H9 (cell line): ENCODE measurements at regions not wholly inside any gene's neighbourhood (a gene's known extent, or its start where the extent isn't known, plus 50 kb on each side); places are given as distances from the start of the nearest gene placed in this dataset.

Experiments
- DNase-seq: peaks from one replicate; pipeline ENCODE4 v3.0.0-alpha.2; 2017
- H2AFZ ChIP-seq: one replicate; pipeline ENCODE4 v1.6.1; 2013; ENCODE audit warnings: mild to moderate bottlenecking, low read length, control low read depth, moderate library complexity
- H2AK5ac ChIP-seq: 2 replicates; pipeline ENCODE4 v1.6.1; 2013; ENCODE audit warnings: low read length, control low read depth, mixed read lengths; ENCODE audit not compliant: insufficient read length
- H2BK120ac ChIP-seq: one replicate; pipeline ENCODE4 v1.6.1; 2013; ENCODE audit warnings: low read depth, mild to moderate bottlenecking, low read length, control low read depth, inconsistent platforms; ENCODE audit not compliant: poor library complexity, severe bottlenecking
- H2BK12ac ChIP-seq: 2 replicates; pipeline ENCODE4 v1.6.1; 2013; ENCODE audit warnings: low read length, control low read depth, mixed read lengths, low read depth; ENCODE audit not compliant: insufficient read length
- H2BK15ac ChIP-seq: 2 replicates; pipeline ENCODE4 v1.6.1; 2013; ENCODE audit warnings: low read depth, low read length, control low read depth
- H2BK20ac ChIP-seq: one replicate; pipeline ENCODE4 v1.6.1; 2013; ENCODE audit warnings: low read depth, mild to moderate bottlenecking, low read length, control low read depth, inconsistent platforms; ENCODE audit not compliant: poor library complexity, severe bottlenecking
- H2BK5ac ChIP-seq: 2 replicates; pipeline ENCODE4 v1.6.1; 2013; ENCODE audit warnings: low read length, control low read depth, mixed read lengths; ENCODE audit not compliant: insufficient read length
- H3K14ac ChIP-seq: 2 replicates; pipeline ENCODE4 v1.6.1; 2013; ENCODE audit warnings: low read length, control low read depth; ENCODE audit not compliant: insufficient read depth
- H3K18ac ChIP-seq: 2 replicates; pipeline ENCODE4 v1.6.1; 2013; ENCODE audit warnings: low read depth, mild to moderate bottlenecking, mixed read lengths, low read length, control low read depth; ENCODE audit not compliant: insufficient read length
- H3K23ac ChIP-seq: 2 replicates; pipeline ENCODE4 v1.6.1; 2013; ENCODE audit warnings: low read length, control low read depth, mixed read lengths, low read depth; ENCODE audit not compliant: insufficient read length
- H3K23me2 ChIP-seq: 2 replicates; pipeline ENCODE4 v1.6.1; 2013; ENCODE audit warnings: low read depth, mild to moderate bottlenecking, mixed read lengths, low read length, control low read depth; ENCODE audit not compliant: insufficient read length, poor library complexity, severe bottlenecking
- H3K27ac ChIP-seq: 2 replicates; pipeline ENCODE4 v1.5.1; 2013; ENCODE audit warnings: low read length, control low read depth, mixed read lengths, low read depth; ENCODE audit not compliant: insufficient read length
- H3K27me3 ChIP-seq: 2 replicates; pipeline ENCODE4 v1.6.1; 2013; ENCODE audit warnings: low read length, control low read depth, inconsistent platforms; ENCODE audit not compliant: insufficient read depth
- H3K4ac ChIP-seq: 2 replicates; pipeline ENCODE4 v1.6.1; 2013; ENCODE audit warnings: low read depth, mild to moderate bottlenecking, control low read depth, inconsistent platforms, low read length, moderate library complexity
- H3K4me1 ChIP-seq: 2 replicates; pipeline ENCODE4 v1.6.1; 2013; ENCODE audit warnings: low read length, control low read depth, inconsistent platforms; ENCODE audit not compliant: insufficient read depth
- H3K4me2 ChIP-seq: 2 replicates; pipeline ENCODE4 v1.6.1; 2013; ENCODE audit warnings: low read length, control low read depth, mixed read lengths; ENCODE audit not compliant: insufficient read length, insufficient read depth
- H3K56ac ChIP-seq: 2 replicates; pipeline ENCODE4 v1.6.1; 2013; ENCODE audit warnings: low read depth, mild to moderate bottlenecking, mixed read lengths, low read length, control low read depth; ENCODE audit not compliant: insufficient read length
- H3K79me1 ChIP-seq: 2 replicates; pipeline ENCODE4 v1.6.1; 2013; ENCODE audit warnings: low read depth, mild to moderate bottlenecking, moderate library complexity, low read length, control low read depth, inconsistent platforms; ENCODE audit not compliant: insufficient read depth, poor library complexity, severe bottlenecking
- H3K79me2 ChIP-seq: 2 replicates; pipeline ENCODE4 v1.6.1; 2013; ENCODE audit warnings: low read length, control low read depth, inconsistent platforms; ENCODE audit not compliant: insufficient read depth
- H3K9ac ChIP-seq: 2 replicates; pipeline ENCODE4 v1.6.1; 2013; ENCODE audit warnings: low read length, control low read depth, mixed read lengths; ENCODE audit not compliant: insufficient read length; ENCODE audit errors: extremely low read depth
- H3K9me3 ChIP-seq: one replicate; pipeline ENCODE4 v1.6.1; 2013; ENCODE audit warnings: low read depth, low read length, inconsistent platforms; ENCODE audit not compliant: control insufficient read depth
- H3T11ph ChIP-seq: one replicate; pipeline ENCODE4 v1.6.1; 2013; ENCODE audit warnings: mild to moderate bottlenecking, low read length, control low read depth, inconsistent platforms
- H4K20me1 ChIP-seq: one replicate; pipeline ENCODE4 v1.6.1; 2013; ENCODE audit not compliant: control insufficient read depth, insufficient read length, insufficient read depth
- H4K5ac ChIP-seq: 2 replicates; pipeline ENCODE4 v1.6.1; 2013; ENCODE audit warnings: low read depth, mild to moderate bottlenecking, mixed read lengths, low read length, control low read depth; ENCODE audit not compliant: insufficient read length
- H4K8ac ChIP-seq: replicated peaks from 2 replicates; pipeline ENCODE4 v1.6.1; 2013; ENCODE audit warnings: low read length, control low read depth, mixed read lengths, low read depth; ENCODE audit not compliant: insufficient read length
- H4K91ac ChIP-seq: 2 replicates; pipeline ENCODE4 v1.6.1; 2013; ENCODE audit warnings: low read depth, mild to moderate bottlenecking, moderate library complexity, mixed read lengths, low read length, control low read depth; ENCODE audit not compliant: insufficient read length
- H3K27ac Mint-ChIP-seq, 3 experiments: 2 replicates in 2 of 3; 3 replicates in 1 of 3; pipeline ENCODE4 v1.8.0; 2020 to 2021; ENCODE audit warnings: mixed read lengths in 3 of 3, mild to moderate bottlenecking in 1 of 3, moderate library complexity in 1 of 3
- H3K27me3 Mint-ChIP-seq: 2 replicates; pipeline ENCODE4 v1.8.0; 2021; ENCODE audit warnings: low read depth, mild to moderate bottlenecking, moderate library complexity, mixed read lengths
- H3K36me3 Mint-ChIP-seq, 3 experiments: 2 replicates in 2 of 3; 3 replicates in 1 of 3; pipeline ENCODE4 v1.8.0; 2020 to 2021; ENCODE audit warnings: low read depth in 3 of 3, mixed read lengths in 3 of 3; ENCODE audit not compliant: insufficient read depth in 1 of 3
- H3K4me1 Mint-ChIP-seq, 2 experiments: 2 replicates each; pipeline ENCODE4 v1.8.0; 2020; ENCODE audit warnings: mixed read lengths in 2 of 2
- H3K4me3 Mint-ChIP-seq, 2 experiments: 2 replicates in 1 of 2; 3 replicates in 1 of 2; pipeline ENCODE4 v1.8.0; 2020 to 2021; ENCODE audit warnings: mild to moderate bottlenecking in 2 of 2, mixed read lengths in 2 of 2, moderate library complexity in 1 of 2
- H3K9me3 Mint-ChIP-seq, 2 experiments: 2 replicates in 1 of 2; 3 replicates in 1 of 2; pipeline ENCODE4 v1.8.0; 2020; ENCODE audit warnings: mild to moderate bottlenecking in 2 of 2, mixed read lengths in 2 of 2, moderate library complexity in 1 of 2
- CTCF ChIP-seq: fragments of 200-600 bp; sonication (generic); conservative IDR thresholded peaks from 3 replicates; pipeline ENCODE4 v1.8.0; 2021; ENCODE audit warnings: antibody characterized with exemption, mild to moderate bottlenecking
- WGBS: extraction: QIAGEN DNeasy Blood & Tissue Kit; methylation state at CpG from one replicate; pipeline ENCODE4 v1.1.7; 2013; ENCODE audit warnings: missing lambda C conversion rate, low lambda C conversion rate, mixed read lengths; ENCODE audit not compliant: insufficient read length; ENCODE audit errors: extremely low coverage; 5-methylcytosine and 5-hydroxymethylcytosine counted together

GRCh38 chr3:6416049-6416661 is 444.8 kb upstream of the GRM7 start:
- H3T11ph ChIP-seq = no peak overlapping the region
- no peaks in the 10 kb centered on the region for H3K27me3 Mint-ChIP-seq
- no CpG with 5 or more reads among the region's 4 CpGs for WGBS
- no peak for DNase-seq
- H2BK20ac ChIP-seq = no peak overlapping the region
- no peak overlapping the region for H3K4me3 Mint-ChIP-seq
- H4K5ac ChIP-seq = no peak overlapping the region
- H3K4me1 ChIP-seq = no peaks in the 10 kb centered on the region
- no peak overlapping the region for H3K4ac ChIP-seq
- no peaks in the 10 kb centered on the region for H3K27me3 ChIP-seq
- no peaks in the 10 kb centered on the region for H3K36me3 Mint-ChIP-seq
- H3K56ac ChIP-seq = no peak overlapping the region
- no peaks in the 10 kb centered on the region for H3K79me1 ChIP-seq
- H2AFZ ChIP-seq = no peak overlapping the region
- no peak overlapping the region for H2AK5ac ChIP-seq
- H2BK15ac ChIP-seq = no peak overlapping the region
- peaks cover under 1 to 1% of the 10 kb centered on the region in 2 experiments; a peak in 3 of 4 replicates for H3K4me1 Mint-ChIP-seq
- H2BK5ac ChIP-seq = no peak overlapping the region
- H4K91ac ChIP-seq = no peak overlapping the region
- no peak overlapping the region for H4K8ac ChIP-seq
- H3K9ac ChIP-seq = no peak overlapping the region
- H3K79me2 ChIP-seq = no peaks in the 10 kb centered on the region
- H3K9me3 Mint-ChIP-seq = no peaks in the 10 kb centered on the region; a peak in 1 of 5 replicates
- H3K27ac ChIP-seq = no peak overlapping the region
- H3K9me3 ChIP-seq = no peaks in the 10 kb centered on the region
- no peak overlapping the region for H2BK120ac ChIP-seq
- no peak overlapping the region for H3K23ac ChIP-seq
- no peaks in the 10 kb centered on the region for H4K20me1 ChIP-seq
- no peak overlapping the region for H3K27ac Mint-ChIP-seq
- H3K18ac ChIP-seq = no peak overlapping the region
- no peak overlapping the region for H2BK12ac ChIP-seq
- H3K23me2 ChIP-seq = no peaks in the 10 kb centered on the region
- no peak for TF ChIP-seq CTCF
- H3K4me2 ChIP-seq = no peak overlapping the region
- no peak overlapping the region for H3K14ac ChIP-seq
